Fibroblast of pulmonary artery (primary cell): ENCODE measurements at regions not wholly inside any gene's neighbourhood (a gene's known extent, or its start where the extent isn't known, plus 50 kb on each side); places are given as distances from the start of the nearest gene placed in this dataset.

Source experiments
- DNase-seq: peaks from one replicate; pipeline ENCODE4 v3.0.0-alpha.2; 2010; ENCODE audit warnings: low read depth
- H3K4me3 ChIP-seq: replicated peaks from 2 replicates; pipeline ENCODE4 v1.5.1; 2011; ENCODE audit warnings: low read depth, mild to moderate bottlenecking, control low read depth, low read length, moderate library complexity
- CTCF ChIP-seq: IDR thresholded peaks from 2 replicates; pipeline ENCODE4 v1.5.1; 2011; ENCODE audit warnings: mild to moderate bottlenecking, control low read depth, low read length, inconsistent platforms; ENCODE audit errors: missing control alignments

- DNase-seq = no peak
- TF ChIP-seq CTCF = no peak
Measured at GRCh38 chr7:36001546-36001945, 151.5 kb upstream of the EEPD1 start.

DNA sequence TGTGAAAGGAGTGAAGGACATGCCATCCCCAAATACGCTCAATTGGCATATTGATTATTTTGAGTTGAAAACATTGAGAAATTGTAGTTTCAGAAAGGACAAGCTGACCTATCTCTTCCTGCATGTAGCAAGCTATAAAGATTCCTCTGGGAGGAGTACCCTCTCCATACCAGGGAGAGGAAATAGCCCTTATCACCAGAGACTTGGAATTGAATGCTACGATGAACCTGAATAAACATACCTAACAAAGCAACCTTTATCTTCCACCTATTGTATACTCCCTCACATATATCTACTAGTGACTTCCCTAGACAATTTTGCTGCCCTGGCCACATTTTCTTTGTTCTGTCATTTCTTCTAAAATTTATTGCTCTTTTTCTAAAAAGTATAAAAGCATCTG, 150.2 kb upstream of the EEPD1 start:
- no peak overlapping the region for H3K4me3 ChIP-seq
- no peak for TF ChIP-seq CTCF
- no peak for DNase-seq

More at GRCh38 chr7:36001546-36001945, 151.5 kb upstream of the EEPD1 start:
- no peak overlapping the region for H3K4me3 ChIP-seq

DNA sequence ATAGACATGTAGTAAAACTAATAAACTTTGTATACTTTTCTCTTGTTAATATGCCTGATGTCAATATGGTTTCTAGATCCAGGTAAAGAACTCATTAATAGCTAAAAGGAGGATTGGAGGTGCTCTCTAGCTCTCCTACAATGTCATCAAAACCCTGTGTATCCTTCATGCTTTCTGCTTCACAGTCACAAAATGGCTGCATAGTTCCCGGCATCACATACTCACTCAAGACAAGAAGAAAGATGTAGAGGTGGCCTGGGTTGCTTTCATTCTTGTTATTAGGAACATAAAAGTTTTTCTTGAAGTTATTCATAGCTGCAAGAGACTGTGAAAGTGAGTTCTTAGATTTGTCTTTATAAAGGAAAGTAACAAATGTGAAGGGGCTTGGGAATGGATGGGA, 149.7 kb upstream of the EEPD1 start:
- no peak overlapping the region for H3K4me3 ChIP-seq
- TF ChIP-seq CTCF = no peak
- no peak for DNase-seq

DNA sequence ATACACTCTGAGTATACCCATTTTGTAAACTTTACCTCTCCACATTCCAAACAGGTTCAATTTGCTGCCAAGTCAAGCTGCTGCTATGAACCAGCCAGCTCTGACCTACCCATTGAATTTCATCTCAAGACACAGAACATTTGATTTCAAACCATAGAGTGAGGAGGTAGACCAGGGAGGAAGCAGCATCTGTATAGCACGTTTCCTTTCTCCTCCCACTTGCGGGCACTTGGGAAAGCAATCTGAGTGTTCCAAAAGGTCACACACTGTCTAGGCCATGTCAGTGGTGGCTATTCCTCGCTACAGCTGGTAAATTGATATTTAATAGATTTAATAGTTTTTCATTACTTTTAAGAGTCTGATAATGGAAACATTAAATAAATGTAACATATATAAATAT, 147.8 kb upstream of the EEPD1 start:
- no peak overlapping the region for H3K4me3 ChIP-seq
- TF ChIP-seq CTCF = no peak
- DNase-seq = no peak

- no peak overlapping the region for H3K4me3 ChIP-seq
- DNase-seq = no peak
- TF ChIP-seq CTCF = no peak
Measured at GRCh38 chr7:36005876-36006275, 147.2 kb upstream of the EEPD1 start.

DNA sequence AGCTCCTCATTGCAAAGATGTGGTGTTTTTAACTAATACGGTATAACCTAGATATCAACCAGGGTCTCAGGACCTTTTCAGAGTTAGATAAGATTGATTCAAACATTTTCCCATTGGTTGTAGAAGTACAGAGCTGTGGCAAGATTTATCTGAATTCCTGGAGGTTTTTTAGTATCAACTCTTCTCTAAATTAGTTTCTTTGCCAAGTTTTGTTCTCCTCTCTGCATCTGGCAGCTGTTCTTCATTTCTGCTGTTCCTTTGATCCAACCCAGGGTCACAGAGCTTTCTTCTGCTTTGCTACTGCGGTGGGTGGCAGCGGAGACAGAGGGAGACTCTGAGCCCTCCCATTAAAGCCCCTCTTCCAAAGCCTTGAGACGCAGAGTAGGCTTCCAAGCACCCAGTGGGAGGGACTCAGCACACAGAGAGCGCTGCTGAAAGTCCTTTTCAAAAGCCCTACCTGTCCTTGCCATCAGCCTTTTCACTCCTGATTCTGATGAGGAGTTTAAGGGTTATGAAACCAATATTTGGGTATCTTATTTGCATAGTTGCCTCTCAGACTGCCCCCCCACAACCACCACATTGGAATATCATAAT, 146.3 kb upstream of the EEPD1 start:
- TF ChIP-seq CTCF = no peak
- no peak for DNase-seq
- H3K4me3 ChIP-seq = no peak overlapping the region
